Loucy (cell line): ENCODE measurements at regions not wholly inside any gene's neighbourhood (a gene's known extent, or its start where the extent isn't known, plus 50 kb on each side); places are given as distances from the start of the nearest gene placed in this dataset.

Experiments
- H2AFZ ChIP-seq: fragments of 200-600 bp; sonication (generic); 2 replicates; pipeline ENCODE4 v1.6.0; 2016; ENCODE audit warnings: antibody characterized with exemption, mild to moderate bottlenecking, low read length, moderate library complexity
- H3F3A ChIP-seq: fragments of 200-600 bp; 2 replicates; pipeline ENCODE4 v1.6.0; 2016; ENCODE audit warnings: antibody characterized with exemption, low read depth, mild to moderate bottlenecking
- H3K27me3 ChIP-seq: fragments of 200-600 bp; sonication (generic); 2 replicates; pipeline ENCODE4 v1.6.1; 2014; ENCODE audit warnings: low read length, mild to moderate bottlenecking; ENCODE audit not compliant: insufficient read depth, poor library complexity, severe bottlenecking
- H3K36me3 ChIP-seq: fragments of 200-600 bp; sonication (generic); 2 replicates; pipeline ENCODE4 v1.6.1; 2016; ENCODE audit warnings: low read length; ENCODE audit not compliant: insufficient read depth
- H3K4me1 ChIP-seq: fragments of 200-600 bp; sonication (generic); 2 replicates; pipeline ENCODE4 v1.5.1; 2014; ENCODE audit warnings: low read length, mild to moderate bottlenecking; ENCODE audit not compliant: insufficient read depth, poor library complexity, severe bottlenecking
- H3K4me2 ChIP-seq: fragments of 200-600 bp; sonication (generic); 2 replicates; pipeline ENCODE4 v1.6.0; 2014; ENCODE audit warnings: antibody characterized with exemption, low read length, low read depth, mild to moderate bottlenecking; ENCODE audit not compliant: poor library complexity, severe bottlenecking
- H3K4me3 ChIP-seq: fragments of 200-600 bp; sonication (generic); 2 replicates; pipeline ENCODE4 v1.5.1; 2014; ENCODE audit warnings: low read length, mild to moderate bottlenecking, mixed read lengths; ENCODE audit not compliant: poor library complexity, severe bottlenecking
- H3K79me2 ChIP-seq: fragments of 200-600 bp; sonication (generic); 2 replicates; pipeline ENCODE4 v1.6.1; 2014; ENCODE audit warnings: low read length; ENCODE audit not compliant: insufficient read depth
- H3K9ac ChIP-seq: fragments of 200-600 bp; sonication (generic); 2 replicates; pipeline ENCODE4 v1.6.0; 2014; ENCODE audit warnings: mild to moderate bottlenecking, low read depth, low read length, moderate library complexity; ENCODE audit not compliant: poor library complexity, severe bottlenecking
- H3K9me2 ChIP-seq: fragments of 200-600 bp; sonication (generic); replicated peaks from 2 replicates; pipeline ENCODE4 v1.6.1; 2016; ENCODE audit warnings: low read depth, low read length, mixed read lengths
- H3K9me3 ChIP-seq: fragments of 200-600 bp; sonication (generic); 2 replicates; pipeline ENCODE4 v1.6.1; 2014; ENCODE audit warnings: mild to moderate bottlenecking, antibody characterized with exemption, low read length, low read depth; ENCODE audit not compliant: insufficient read depth
- H4K20me1 ChIP-seq: fragments of 200-600 bp; sonication (generic); 2 replicates; pipeline ENCODE4 v1.6.0; 2014; ENCODE audit warnings: antibody characterized with exemption, low read length, mild to moderate bottlenecking; ENCODE audit not compliant: insufficient read depth, poor library complexity, severe bottlenecking
- EZH2phosphoT487 ChIP-seq: fragments of 200-600 bp; IDR thresholded peaks from 2 replicates; pipeline ENCODE4 v1.6.1; 2018; ENCODE audit warnings: antibody characterized with exemption, mild to moderate bottlenecking, moderate library complexity, borderline replicate concordance
- TF ChIP-seq, protein P1 (sequence below): fragments of 200-600 bp; sonication (generic); conservative IDR thresholded peaks from 2 replicates; pipeline ENCODE4 v1.5.1; 2014; ENCODE audit warnings: mild to moderate bottlenecking, antibody characterized with exemption, low read length

DNA sequence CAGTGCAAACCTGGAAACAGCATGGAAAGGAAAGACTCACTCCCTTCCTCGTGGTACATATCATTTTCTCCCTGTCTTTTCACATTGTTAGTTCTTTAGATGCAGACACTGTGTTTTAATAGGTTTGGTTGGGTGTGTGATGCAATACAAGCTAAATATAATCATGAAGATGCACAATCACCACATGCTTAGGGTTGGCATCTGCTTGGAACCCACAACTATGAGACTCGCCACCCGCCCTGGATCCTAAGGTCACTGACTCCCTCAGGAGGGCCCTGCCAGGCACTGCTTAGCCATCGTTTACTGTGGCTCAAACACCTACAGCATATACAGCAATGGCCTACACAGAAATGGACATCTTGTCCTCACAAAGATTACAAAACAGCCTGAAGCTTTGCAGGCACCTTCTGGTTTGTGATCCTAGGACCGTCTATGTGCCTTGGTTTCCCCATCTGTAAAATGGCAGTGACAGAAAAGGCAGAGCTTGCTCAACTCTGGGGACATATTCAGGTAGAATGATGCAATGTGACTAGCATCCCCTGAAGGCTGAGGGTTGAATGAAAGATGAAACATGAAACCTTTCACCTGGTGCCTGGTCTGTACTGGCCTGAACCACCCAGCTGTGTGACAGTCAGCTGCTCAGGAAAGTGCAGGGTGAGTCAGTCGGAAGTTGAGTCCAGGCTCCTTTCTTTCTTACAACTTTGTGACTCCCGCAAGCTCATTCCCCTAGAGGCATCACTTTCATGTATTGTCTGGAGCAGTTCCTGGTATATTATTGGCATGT lies 123.6 kb upstream of the PFN2 start:
- Histone ChIP-seq H3K36me3 (no peaks in the 10 kb centered on the region), H3F3A (no peaks in the 10 kb centered on the region), H3K9me3 (no peaks in the 10 kb centered on the region), H4K20me1 (no peaks in the 10 kb centered on the region), H3K4me1 (no peaks in the 10 kb centered on the region), H3K9ac (no peak overlapping the region), H3K79me2 (no peaks in the 10 kb centered on the region), H3K27me3 (no peaks in the 10 kb centered on the region), H3K4me2 (no peak overlapping the region), H3K4me3 (no peak overlapping the region), H3K9me2 (no peaks in the 10 kb centered on the region), H2AFZ (no peak overlapping the region)
- TF ChIP-seq, protein P1, sequence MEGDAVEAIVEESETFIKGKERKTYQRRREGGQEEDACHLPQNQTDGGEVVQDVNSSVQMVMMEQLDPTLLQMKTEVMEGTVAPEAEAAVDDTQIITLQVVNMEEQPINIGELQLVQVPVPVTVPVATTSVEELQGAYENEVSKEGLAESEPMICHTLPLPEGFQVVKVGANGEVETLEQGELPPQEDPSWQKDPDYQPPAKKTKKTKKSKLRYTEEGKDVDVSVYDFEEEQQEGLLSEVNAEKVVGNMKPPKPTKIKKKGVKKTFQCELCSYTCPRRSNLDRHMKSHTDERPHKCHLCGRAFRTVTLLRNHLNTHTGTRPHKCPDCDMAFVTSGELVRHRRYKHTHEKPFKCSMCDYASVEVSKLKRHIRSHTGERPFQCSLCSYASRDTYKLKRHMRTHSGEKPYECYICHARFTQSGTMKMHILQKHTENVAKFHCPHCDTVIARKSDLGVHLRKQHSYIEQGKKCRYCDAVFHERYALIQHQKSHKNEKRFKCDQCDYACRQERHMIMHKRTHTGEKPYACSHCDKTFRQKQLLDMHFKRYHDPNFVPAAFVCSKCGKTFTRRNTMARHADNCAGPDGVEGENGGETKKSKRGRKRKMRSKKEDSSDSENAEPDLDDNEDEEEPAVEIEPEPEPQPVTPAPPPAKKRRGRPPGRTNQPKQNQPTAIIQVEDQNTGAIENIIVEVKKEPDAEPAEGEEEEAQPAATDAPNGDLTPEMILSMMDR: no peak
- no peak for TF ChIP-seq EZH2phosphoT487

DNA sequence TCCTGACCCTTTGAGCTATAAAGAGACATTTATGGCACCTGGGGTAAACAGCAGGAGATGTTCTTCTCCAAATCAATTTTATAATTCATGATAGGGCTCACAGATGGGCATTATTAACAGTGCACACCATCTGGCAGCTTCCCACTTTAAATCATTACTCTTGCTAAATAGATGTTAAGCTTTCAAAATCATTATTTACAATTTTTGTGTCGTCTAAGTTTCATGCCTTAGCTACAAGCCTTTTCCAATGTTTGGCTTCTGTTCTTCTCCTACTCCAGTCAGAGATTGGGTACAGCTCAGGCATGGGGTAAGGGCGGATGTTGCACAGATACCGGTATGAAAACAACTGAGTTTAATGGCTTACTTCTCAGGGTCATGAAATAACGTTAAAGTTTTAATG lies 120.9 kb upstream of the PFN2 start:
- TF ChIP-seq, protein P1: no peak
- Histone ChIP-seq H4K20me1 (no peaks in the 10 kb centered on the region), H3K27me3 (no peaks in the 10 kb centered on the region), H3K4me2 (no peak overlapping the region), H3K36me3 (no peaks in the 10 kb centered on the region), H3F3A (no peaks in the 10 kb centered on the region), H3K4me1 (no peaks in the 10 kb centered on the region), H3K9ac (no peak overlapping the region), H3K9me3 (no peaks in the 10 kb centered on the region), H3K4me3 (no peak overlapping the region), H3K9me2 (no peaks in the 10 kb centered on the region), H2AFZ (no peak overlapping the region), H3K79me2 (no peaks in the 10 kb centered on the region)

DNA sequence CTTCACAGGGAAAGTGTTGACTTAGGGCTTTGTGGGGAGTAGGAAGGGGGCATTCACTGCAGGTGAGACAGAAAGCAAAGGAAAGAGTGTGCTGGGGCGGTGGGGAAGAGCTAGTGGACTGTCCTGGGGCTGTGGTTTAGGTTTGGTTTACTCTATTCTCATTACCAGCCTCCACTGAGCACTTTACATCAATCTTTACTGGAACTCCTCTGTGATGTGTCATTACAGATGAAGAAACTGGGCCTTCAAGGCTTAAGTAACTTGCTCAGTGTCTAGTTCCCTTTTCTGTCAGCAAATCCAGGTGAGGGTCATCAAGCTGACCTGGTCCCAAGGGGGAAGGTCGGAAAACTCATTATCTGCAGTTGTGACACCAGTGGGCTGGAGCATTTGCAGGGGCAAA lies 120.2 kb upstream of the PFN2 start:
- Histone ChIP-seq H3K9ac (no peak overlapping the region), H3K36me3 (no peaks in the 10 kb centered on the region), H4K20me1 (no peaks in the 10 kb centered on the region), H3K27me3 (no peaks in the 10 kb centered on the region), H2AFZ (no peak overlapping the region), H3K4me3 (no peak overlapping the region), H3K9me2 (no peaks in the 10 kb centered on the region), H3F3A (no peaks in the 10 kb centered on the region), H3K9me3 (no peaks in the 10 kb centered on the region), H3K4me2 (no peak overlapping the region), H3K79me2 (no peaks in the 10 kb centered on the region), H3K4me1 (no peaks in the 10 kb centered on the region)
- TF ChIP-seq, protein P1: no peak
- no peak for TF ChIP-seq EZH2phosphoT487
